H9 (cell line): ENCODE measurements at regions not wholly inside any gene's neighbourhood (a gene's known extent, or its start where the extent isn't known, plus 50 kb on each side); places are given as distances from the start of the nearest gene placed in this dataset.

ENCODE experiments used
- DNase-seq: peaks from one replicate; pipeline ENCODE4 v3.0.0-alpha.2; 2017
- H2AFZ ChIP-seq: one replicate; pipeline ENCODE4 v1.6.1; 2013; ENCODE audit warnings: mild to moderate bottlenecking, low read length, control low read depth, moderate library complexity
- H2AK5ac ChIP-seq: 2 replicates; pipeline ENCODE4 v1.6.1; 2013; ENCODE audit warnings: low read length, control low read depth, mixed read lengths; ENCODE audit not compliant: insufficient read length
- H2BK120ac ChIP-seq: one replicate; pipeline ENCODE4 v1.6.1; 2013; ENCODE audit warnings: low read depth, mild to moderate bottlenecking, low read length, control low read depth, inconsistent platforms; ENCODE audit not compliant: poor library complexity, severe bottlenecking
- H2BK12ac ChIP-seq: 2 replicates; pipeline ENCODE4 v1.6.1; 2013; ENCODE audit warnings: low read length, control low read depth, mixed read lengths, low read depth; ENCODE audit not compliant: insufficient read length
- H2BK15ac ChIP-seq: 2 replicates; pipeline ENCODE4 v1.6.1; 2013; ENCODE audit warnings: low read depth, low read length, control low read depth
- H2BK20ac ChIP-seq: one replicate; pipeline ENCODE4 v1.6.1; 2013; ENCODE audit warnings: low read depth, mild to moderate bottlenecking, low read length, control low read depth, inconsistent platforms; ENCODE audit not compliant: poor library complexity, severe bottlenecking
- H2BK5ac ChIP-seq: 2 replicates; pipeline ENCODE4 v1.6.1; 2013; ENCODE audit warnings: low read length, control low read depth, mixed read lengths; ENCODE audit not compliant: insufficient read length
- H3K14ac ChIP-seq: 2 replicates; pipeline ENCODE4 v1.6.1; 2013; ENCODE audit warnings: low read length, control low read depth; ENCODE audit not compliant: insufficient read depth
- H3K18ac ChIP-seq: 2 replicates; pipeline ENCODE4 v1.6.1; 2013; ENCODE audit warnings: low read depth, mild to moderate bottlenecking, mixed read lengths, low read length, control low read depth; ENCODE audit not compliant: insufficient read length
- H3K23ac ChIP-seq: 2 replicates; pipeline ENCODE4 v1.6.1; 2013; ENCODE audit warnings: low read length, control low read depth, mixed read lengths, low read depth; ENCODE audit not compliant: insufficient read length
- H3K23me2 ChIP-seq: 2 replicates; pipeline ENCODE4 v1.6.1; 2013; ENCODE audit warnings: low read depth, mild to moderate bottlenecking, mixed read lengths, low read length, control low read depth; ENCODE audit not compliant: insufficient read length, poor library complexity, severe bottlenecking
- H3K27ac ChIP-seq: 2 replicates; pipeline ENCODE4 v1.5.1; 2013; ENCODE audit warnings: low read length, control low read depth, mixed read lengths, low read depth; ENCODE audit not compliant: insufficient read length
- H3K27me3 ChIP-seq: 2 replicates; pipeline ENCODE4 v1.6.1; 2013; ENCODE audit warnings: low read length, control low read depth, inconsistent platforms; ENCODE audit not compliant: insufficient read depth
- H3K4ac ChIP-seq: 2 replicates; pipeline ENCODE4 v1.6.1; 2013; ENCODE audit warnings: low read depth, mild to moderate bottlenecking, control low read depth, inconsistent platforms, low read length, moderate library complexity
- H3K4me1 ChIP-seq: 2 replicates; pipeline ENCODE4 v1.6.1; 2013; ENCODE audit warnings: low read length, control low read depth, inconsistent platforms; ENCODE audit not compliant: insufficient read depth
- H3K4me2 ChIP-seq: 2 replicates; pipeline ENCODE4 v1.6.1; 2013; ENCODE audit warnings: low read length, control low read depth, mixed read lengths; ENCODE audit not compliant: insufficient read length, insufficient read depth
- H3K56ac ChIP-seq: 2 replicates; pipeline ENCODE4 v1.6.1; 2013; ENCODE audit warnings: low read depth, mild to moderate bottlenecking, mixed read lengths, low read length, control low read depth; ENCODE audit not compliant: insufficient read length
- H3K79me1 ChIP-seq: 2 replicates; pipeline ENCODE4 v1.6.1; 2013; ENCODE audit warnings: low read depth, mild to moderate bottlenecking, moderate library complexity, low read length, control low read depth, inconsistent platforms; ENCODE audit not compliant: insufficient read depth, poor library complexity, severe bottlenecking
- H3K79me2 ChIP-seq: 2 replicates; pipeline ENCODE4 v1.6.1; 2013; ENCODE audit warnings: low read length, control low read depth, inconsistent platforms; ENCODE audit not compliant: insufficient read depth
- H3K9ac ChIP-seq: 2 replicates; pipeline ENCODE4 v1.6.1; 2013; ENCODE audit warnings: low read length, control low read depth, mixed read lengths; ENCODE audit not compliant: insufficient read length; ENCODE audit errors: extremely low read depth
- H3K9me3 ChIP-seq: one replicate; pipeline ENCODE4 v1.6.1; 2013; ENCODE audit warnings: low read depth, low read length, inconsistent platforms; ENCODE audit not compliant: control insufficient read depth
- H3T11ph ChIP-seq: one replicate; pipeline ENCODE4 v1.6.1; 2013; ENCODE audit warnings: mild to moderate bottlenecking, low read length, control low read depth, inconsistent platforms
- H4K20me1 ChIP-seq: one replicate; pipeline ENCODE4 v1.6.1; 2013; ENCODE audit not compliant: control insufficient read depth, insufficient read length, insufficient read depth
- H4K5ac ChIP-seq: 2 replicates; pipeline ENCODE4 v1.6.1; 2013; ENCODE audit warnings: low read depth, mild to moderate bottlenecking, mixed read lengths, low read length, control low read depth; ENCODE audit not compliant: insufficient read length
- H4K8ac ChIP-seq: replicated peaks from 2 replicates; pipeline ENCODE4 v1.6.1; 2013; ENCODE audit warnings: low read length, control low read depth, mixed read lengths, low read depth; ENCODE audit not compliant: insufficient read length
- H4K91ac ChIP-seq: 2 replicates; pipeline ENCODE4 v1.6.1; 2013; ENCODE audit warnings: low read depth, mild to moderate bottlenecking, moderate library complexity, mixed read lengths, low read length, control low read depth; ENCODE audit not compliant: insufficient read length
- H3K27ac Mint-ChIP-seq, 3 experiments: 2 replicates in 2 of 3; 3 replicates in 1 of 3; pipeline ENCODE4 v1.8.0; 2020 to 2021; ENCODE audit warnings: mixed read lengths in 3 of 3, mild to moderate bottlenecking in 1 of 3, moderate library complexity in 1 of 3
- H3K27me3 Mint-ChIP-seq: 2 replicates; pipeline ENCODE4 v1.8.0; 2021; ENCODE audit warnings: low read depth, mild to moderate bottlenecking, moderate library complexity, mixed read lengths
- H3K36me3 Mint-ChIP-seq, 3 experiments: 2 replicates in 2 of 3; 3 replicates in 1 of 3; pipeline ENCODE4 v1.8.0; 2020 to 2021; ENCODE audit warnings: low read depth in 3 of 3, mixed read lengths in 3 of 3; ENCODE audit not compliant: insufficient read depth in 1 of 3
- H3K4me1 Mint-ChIP-seq, 2 experiments: 2 replicates each; pipeline ENCODE4 v1.8.0; 2020; ENCODE audit warnings: mixed read lengths in 2 of 2
- H3K4me3 Mint-ChIP-seq, 2 experiments: 2 replicates in 1 of 2; 3 replicates in 1 of 2; pipeline ENCODE4 v1.8.0; 2020 to 2021; ENCODE audit warnings: mild to moderate bottlenecking in 2 of 2, mixed read lengths in 2 of 2, moderate library complexity in 1 of 2
- H3K9me3 Mint-ChIP-seq, 2 experiments: 2 replicates in 1 of 2; 3 replicates in 1 of 2; pipeline ENCODE4 v1.8.0; 2020; ENCODE audit warnings: mild to moderate bottlenecking in 2 of 2, mixed read lengths in 2 of 2, moderate library complexity in 1 of 2
- WGBS: extraction: QIAGEN DNeasy Blood & Tissue Kit; methylation state at CpG from one replicate; pipeline ENCODE4 v1.1.7; 2013; ENCODE audit warnings: missing lambda C conversion rate, low lambda C conversion rate, mixed read lengths; ENCODE audit not compliant: insufficient read length; ENCODE audit errors: extremely low coverage; 5-methylcytosine and 5-hydroxymethylcytosine counted together
- TF ChIP-seq, protein P1 (sequence below): fragments of 200-600 bp; sonication (generic); conservative IDR thresholded peaks from 3 replicates; pipeline ENCODE4 v1.8.0; 2021; ENCODE audit warnings: antibody characterized with exemption, mild to moderate bottlenecking

DNA sequence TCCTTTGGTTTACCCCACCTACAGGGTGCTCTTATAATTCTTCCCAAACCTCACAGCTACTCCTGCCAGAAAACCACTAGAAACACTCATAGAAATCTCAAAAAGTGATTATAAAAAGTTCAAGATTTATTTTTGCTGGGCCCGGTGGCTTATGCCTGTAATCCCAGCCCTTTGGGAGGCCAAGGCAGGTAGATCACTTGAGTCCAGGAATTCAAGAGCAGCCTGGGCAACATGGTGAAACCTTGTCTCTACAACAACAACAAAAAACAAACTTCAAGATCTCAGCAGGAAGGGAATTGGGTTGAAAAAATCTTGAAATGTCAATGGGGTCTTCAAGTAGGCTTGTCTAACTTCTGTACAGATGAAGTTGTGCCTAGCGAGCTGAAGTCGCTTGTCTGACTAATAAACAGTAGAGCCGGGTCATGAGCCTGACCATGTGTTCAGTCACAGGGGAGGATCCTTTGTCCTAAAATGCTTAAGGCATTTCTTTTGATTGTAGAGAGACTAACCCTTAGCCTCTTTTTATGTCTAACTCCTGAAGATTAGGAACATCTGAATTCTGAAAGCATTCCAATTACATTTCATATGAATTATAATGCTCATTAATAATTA lies 124.6 kb downstream of the NOC3L start:
- Histone ChIP-seq H3K9ac (no peak overlapping the region), H3K4ac (no peak overlapping the region), H4K8ac (no peak overlapping the region), H3K56ac (no peak overlapping the region), H2BK120ac (no peak overlapping the region), H3K4me2 (no peak overlapping the region), H2BK5ac (no peak overlapping the region), H3K27ac (no peak overlapping the region), H2BK20ac (no peak overlapping the region), H2BK15ac (no peak overlapping the region), H4K91ac (no peak overlapping the region), H3K79me2 (no peaks in the 10 kb centered on the region), H3K9me3 (no peaks in the 10 kb centered on the region), H4K20me1 (no peaks in the 10 kb centered on the region), H3K79me1 (no peaks in the 10 kb centered on the region), H3K23me2 (no peaks in the 10 kb centered on the region), H2AK5ac (no peak overlapping the region), H3K14ac (no peak overlapping the region), H3T11ph (no peak overlapping the region), H2AFZ (no peak overlapping the region), H3K4me1 (no peaks in the 10 kb centered on the region), H3K18ac (no peak overlapping the region), H2BK12ac (no peak overlapping the region), H3K27me3 (no peaks in the 10 kb centered on the region), H4K5ac (no peak overlapping the region), H3K23ac (no peak overlapping the region)
- no CpG with 5 or more reads among the region's 4 CpGs for WGBS
- Mint-ChIP-seq H3K36me3 (no peaks in the 10 kb centered on the region), H3K4me3 (no peak overlapping the region), H3K4me1 (no peaks in the 10 kb centered on the region), H3K9me3 (no peaks in the 10 kb centered on the region), H3K27ac (no peak overlapping the region), H3K27me3 (no peaks in the 10 kb centered on the region; the same call in 1 of the 2 replicates)
- no peak for DNase-seq
- TF ChIP-seq, protein P1, sequence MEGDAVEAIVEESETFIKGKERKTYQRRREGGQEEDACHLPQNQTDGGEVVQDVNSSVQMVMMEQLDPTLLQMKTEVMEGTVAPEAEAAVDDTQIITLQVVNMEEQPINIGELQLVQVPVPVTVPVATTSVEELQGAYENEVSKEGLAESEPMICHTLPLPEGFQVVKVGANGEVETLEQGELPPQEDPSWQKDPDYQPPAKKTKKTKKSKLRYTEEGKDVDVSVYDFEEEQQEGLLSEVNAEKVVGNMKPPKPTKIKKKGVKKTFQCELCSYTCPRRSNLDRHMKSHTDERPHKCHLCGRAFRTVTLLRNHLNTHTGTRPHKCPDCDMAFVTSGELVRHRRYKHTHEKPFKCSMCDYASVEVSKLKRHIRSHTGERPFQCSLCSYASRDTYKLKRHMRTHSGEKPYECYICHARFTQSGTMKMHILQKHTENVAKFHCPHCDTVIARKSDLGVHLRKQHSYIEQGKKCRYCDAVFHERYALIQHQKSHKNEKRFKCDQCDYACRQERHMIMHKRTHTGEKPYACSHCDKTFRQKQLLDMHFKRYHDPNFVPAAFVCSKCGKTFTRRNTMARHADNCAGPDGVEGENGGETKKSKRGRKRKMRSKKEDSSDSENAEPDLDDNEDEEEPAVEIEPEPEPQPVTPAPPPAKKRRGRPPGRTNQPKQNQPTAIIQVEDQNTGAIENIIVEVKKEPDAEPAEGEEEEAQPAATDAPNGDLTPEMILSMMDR = no peak
